ENCODE measurements at regions not wholly inside any gene's neighbourhood (a gene's known extent, or its start where the extent isn't known, plus 50 kb on each side); places are given as distances from the start of the nearest gene placed in this dataset.

DNA sequence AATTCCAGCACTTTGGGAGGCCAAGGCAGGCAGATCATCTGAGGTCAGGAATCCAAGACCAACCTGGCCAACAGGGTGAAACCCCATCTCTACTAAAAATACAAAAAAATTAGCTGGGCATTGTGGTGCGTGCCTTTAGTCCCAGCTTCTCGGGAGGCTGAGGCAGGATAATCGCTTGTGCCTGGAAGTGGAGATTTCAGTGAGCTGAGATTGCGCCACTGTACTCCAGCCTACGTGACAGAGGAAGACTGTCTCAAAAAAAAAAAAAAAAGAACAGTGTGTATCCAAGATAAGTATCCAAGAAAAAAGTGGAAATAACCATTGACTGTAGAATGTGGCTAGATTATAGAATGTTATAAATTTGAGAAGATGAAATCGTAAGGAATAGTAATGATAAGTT is 142.1 kb downstream of the FAM124B start:
- TF ChIP-seq TAF1 (IDR thresholded peaks at IDR 0.05; ENCODE audit: low read depth, low read length) (no peak), CEBPB (IDR thresholded peaks at IDR 0.05; ENCODE audit: low read depth, low read length) (no peak), SP4 (IDR thresholded peaks at IDR 0.05; ENCODE audit: low read length) (no peak), KDM1A (IDR thresholded peaks at IDR 0.05; ENCODE audit: borderline replicate concordance, low read length) (no peak), RAD21 (IDR thresholded peaks at IDR 0.05 in 1 of 2, conservative IDR thresholded peaks at IDR 0.05 in 1 of 2; ENCODE audit: low read depth in 2 of 2, low read length in 2 of 2) (no peak), CBX8 (IDR thresholded peaks at IDR 0.05; ENCODE audit: borderline replicate concordance, low read depth, low read length) (no peak), CREB1 (IDR thresholded peaks at IDR 0.05) (no peak)
- no peaks in the 10 kb centered on the region for H3K79me2 ChIP-seq (ENCODE audit: control insufficient read depth in 1 of 2, insufficient read depth in 2 of 2, low read length in 2 of 2)
- no peak overlapping the region for H3K4me2 ChIP-seq (ENCODE audit: insufficient read depth in 1 of 2, low read depth in 2 of 2, low read length in 2 of 2)
- H3K79me1 ChIP-seq (ENCODE audit: low read depth, low read length): no peaks in the 10 kb centered on the region
- no peaks in the 10 kb centered on the region for H4K20me1 ChIP-seq (replicated peaks in 1 of 2; ENCODE audit: control insufficient read depth in 1 of 2, insufficient read depth in 2 of 2, low read length in 2 of 2)
- H3K9me3 ChIP-seq (ENCODE audit: insufficient read depth in 2 of 2, low read depth in 1 of 2, low read length in 1 of 2): no peaks in the 10 kb centered on the region
- H3K9ac ChIP-seq (replicated peaks in 1 of 4; ENCODE audit: extremely low read depth in 1 of 4, low read depth in 3 of 4, low read length in 3 of 4): no peak overlapping the region
- H2BK20ac ChIP-seq (ENCODE audit: low read length): no peak overlapping the region
- CTCF ChIA-PET (ENCODE audit: partially characterized antibody): no interaction called here
- no peak overlapping the region for H2AK5ac ChIP-seq (ENCODE audit: low read depth, low read length)
- H3K18ac ChIP-seq (ENCODE audit: extremely low read depth, low read length): no peak overlapping the region
- H2AFZ ChIP-seq (ENCODE audit: low read length): no peak overlapping the region
- no peaks in the 10 kb centered on the region for H3K23me2 ChIP-seq (ENCODE audit: low read depth, low read length)
- no peaks in the 10 kb centered on the region for H3K36me3 ChIP-seq (ENCODE audit: control insufficient read depth in 2 of 4, insufficient read depth in 4 of 4, low read length in 3 of 4)
- no peak overlapping the region for H3K27ac ChIP-seq (ENCODE audit: low read depth, low read length)
- H4K91ac ChIP-seq (replicated peaks; ENCODE audit: insufficient read length, low read length): no peak overlapping the region
- no peak overlapping the region for H4K8ac ChIP-seq (ENCODE audit: extremely low read depth, insufficient read depth, low read length)
- POLR2A ChIA-PET (ENCODE audit: partially characterized antibody): no interaction called here
- no peak overlapping the region for H3K4ac ChIP-seq (replicated peaks; ENCODE audit: insufficient read length, low read depth, low read length)
- H3K23ac ChIP-seq (ENCODE audit: insufficient read length): no peak overlapping the region
- H2BK5ac ChIP-seq (ENCODE audit: low read depth, low read length): no peak overlapping the region
- H3K4me3 ChIP-seq (ENCODE audit: extremely low read depth in 1 of 4, insufficient read depth in 2 of 4, low read depth in 3 of 4, low read length in 4 of 4): no peak overlapping the region
- DNase-seq (ENCODE audit: low read depth in 1 of 2, low spot score in 2 of 2): no peak
- H2BK15ac ChIP-seq (ENCODE audit: low read length): no peak overlapping the region
- no peak overlapping the region for H3K56ac ChIP-seq (replicated peaks; ENCODE audit: insufficient read length, low read depth, low read length)
- no peak overlapping the region for H4K5ac ChIP-seq (ENCODE audit: insufficient read length, low read depth, low read length)
- no peak overlapping the region for H2BK12ac ChIP-seq (ENCODE audit: low read depth, low read length)
- WGBS, 2 experiments (ENCODE audit: extremely low coverage in 1 of 2, insufficient coverage in 1 of 2, insufficient read length in 1 of 2, insufficient replicate concordance in 2 of 2, low coverage in 1 of 2, low lambda C conversion rate in 2 of 2, missing lambda C conversion rate in 1 of 2): 93 to 100% methylated on average over 1 to 6 of the region's 6 CpGs
- H3K14ac ChIP-seq (ENCODE audit: insufficient read length): no peak overlapping the region
- H2BK120ac ChIP-seq (replicated peaks; ENCODE audit: low read depth, low read length): no peak overlapping the region
- H3K4me1 ChIP-seq (replicated peaks in 1 of 4; ENCODE audit: control insufficient read depth in 3 of 4, insufficient read depth in 4 of 4, low read length in 3 of 4): peaks cover 0 to 3% (median 0%) of the 10 kb centered on the region in 4 experiments; a peak in 2 of 7 replicates
- FAIRE-seq: no peak
- H3K27me3 ChIP-seq (replicated peaks in 1 of 4; ENCODE audit: control insufficient read depth in 3 of 4, extremely low read depth in 1 of 4, insufficient read depth in 3 of 4, low read length in 3 of 4): no peaks in the 10 kb centered on the region
